Panc1 (cell line): ENCODE measurements at regions not wholly inside any gene's neighbourhood (a gene's known extent, or its start where the extent isn't known, plus 50 kb on each side); places are given as distances from the start of the nearest gene placed in this dataset.

Source experiments
- POLR2AphosphoS5 ChIP-seq: IDR thresholded peaks from 2 replicates; pipeline ENCODE4 v1.6.1; 2012; ENCODE audit warnings: mild to moderate bottlenecking, low read depth, low read length, moderate library complexity
- SIN3A ChIP-seq: IDR thresholded peaks from 2 replicates; pipeline ENCODE4 v1.6.1; 2012; ENCODE audit warnings: low read depth, mild to moderate bottlenecking, low read length, moderate library complexity, borderline replicate concordance; ENCODE audit not compliant: insufficient read depth
- TCF7L2 ChIP-seq: IDR thresholded peaks from 2 replicates; pipeline ENCODE4 v1.6.1; 2011; ENCODE audit warnings: mild to moderate bottlenecking, low read depth, low read length, inconsistent platforms
- TF ChIP-seq, protein P1 (sequence below), 2 experiments: IDR thresholded peaks; 2 replicates each; pipeline ENCODE4 v1.6.1; 2011 to 2012; ENCODE audit warnings: low read depth in 2 of 2, control low read depth in 1 of 2, low read length in 1 of 2, mild to moderate bottlenecking in 1 of 2, moderate library complexity in 1 of 2; ENCODE audit not compliant: insufficient read depth in 1 of 2
- TF ChIP-seq, protein P2 (sequence below): fragments of 450-650 bp; IDR thresholded peaks from 2 replicates; pipeline ENCODE4 v1.5.1; 2017; ENCODE audit warnings: mild to moderate bottlenecking

DNA sequence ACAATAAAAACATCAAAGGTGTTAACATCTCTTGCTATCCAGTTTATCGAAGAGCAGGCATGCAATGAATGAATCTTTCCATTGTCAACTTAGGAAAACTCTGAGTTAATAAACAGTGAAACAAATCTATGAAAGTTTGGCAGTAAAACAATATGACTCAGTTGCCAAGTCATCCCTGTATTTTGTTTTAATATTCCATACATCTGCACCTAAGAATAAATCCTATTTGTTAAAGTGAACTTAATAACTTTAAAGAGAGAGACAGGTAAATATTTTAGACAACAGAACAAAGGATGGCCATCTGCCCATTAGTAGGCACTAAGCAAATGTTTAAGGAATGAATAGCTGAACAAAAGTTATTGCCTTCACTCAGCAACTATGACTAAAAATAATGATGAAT, 700.5 kb upstream of the CELF2 start:
- TF ChIP-seq, protein P1, sequence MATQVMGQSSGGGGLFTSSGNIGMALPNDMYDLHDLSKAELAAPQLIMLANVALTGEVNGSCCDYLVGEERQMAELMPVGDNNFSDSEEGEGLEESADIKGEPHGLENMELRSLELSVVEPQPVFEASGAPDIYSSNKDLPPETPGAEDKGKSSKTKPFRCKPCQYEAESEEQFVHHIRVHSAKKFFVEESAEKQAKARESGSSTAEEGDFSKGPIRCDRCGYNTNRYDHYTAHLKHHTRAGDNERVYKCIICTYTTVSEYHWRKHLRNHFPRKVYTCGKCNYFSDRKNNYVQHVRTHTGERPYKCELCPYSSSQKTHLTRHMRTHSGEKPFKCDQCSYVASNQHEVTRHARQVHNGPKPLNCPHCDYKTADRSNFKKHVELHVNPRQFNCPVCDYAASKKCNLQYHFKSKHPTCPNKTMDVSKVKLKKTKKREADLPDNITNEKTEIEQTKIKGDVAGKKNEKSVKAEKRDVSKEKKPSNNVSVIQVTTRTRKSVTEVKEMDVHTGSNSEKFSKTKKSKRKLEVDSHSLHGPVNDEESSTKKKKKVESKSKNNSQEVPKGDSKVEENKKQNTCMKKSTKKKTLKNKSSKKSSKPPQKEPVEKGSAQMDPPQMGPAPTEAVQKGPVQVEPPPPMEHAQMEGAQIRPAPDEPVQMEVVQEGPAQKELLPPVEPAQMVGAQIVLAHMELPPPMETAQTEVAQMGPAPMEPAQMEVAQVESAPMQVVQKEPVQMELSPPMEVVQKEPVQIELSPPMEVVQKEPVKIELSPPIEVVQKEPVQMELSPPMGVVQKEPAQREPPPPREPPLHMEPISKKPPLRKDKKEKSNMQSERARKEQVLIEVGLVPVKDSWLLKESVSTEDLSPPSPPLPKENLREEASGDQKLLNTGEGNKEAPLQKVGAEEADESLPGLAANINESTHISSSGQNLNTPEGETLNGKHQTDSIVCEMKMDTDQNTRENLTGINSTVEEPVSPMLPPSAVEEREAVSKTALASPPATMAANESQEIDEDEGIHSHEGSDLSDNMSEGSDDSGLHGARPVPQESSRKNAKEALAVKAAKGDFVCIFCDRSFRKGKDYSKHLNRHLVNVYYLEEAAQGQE (IDR thresholded peaks at IDR 0.05; ENCODE audit: insufficient read depth in 1 of 2, low read depth in 2 of 2, low read length in 1 of 2), result no peak
- TF ChIP-seq SIN3A (no peak), POLR2AphosphoS5 (no peak), TCF7L2 (no peak)
- TF ChIP-seq, protein P2, sequence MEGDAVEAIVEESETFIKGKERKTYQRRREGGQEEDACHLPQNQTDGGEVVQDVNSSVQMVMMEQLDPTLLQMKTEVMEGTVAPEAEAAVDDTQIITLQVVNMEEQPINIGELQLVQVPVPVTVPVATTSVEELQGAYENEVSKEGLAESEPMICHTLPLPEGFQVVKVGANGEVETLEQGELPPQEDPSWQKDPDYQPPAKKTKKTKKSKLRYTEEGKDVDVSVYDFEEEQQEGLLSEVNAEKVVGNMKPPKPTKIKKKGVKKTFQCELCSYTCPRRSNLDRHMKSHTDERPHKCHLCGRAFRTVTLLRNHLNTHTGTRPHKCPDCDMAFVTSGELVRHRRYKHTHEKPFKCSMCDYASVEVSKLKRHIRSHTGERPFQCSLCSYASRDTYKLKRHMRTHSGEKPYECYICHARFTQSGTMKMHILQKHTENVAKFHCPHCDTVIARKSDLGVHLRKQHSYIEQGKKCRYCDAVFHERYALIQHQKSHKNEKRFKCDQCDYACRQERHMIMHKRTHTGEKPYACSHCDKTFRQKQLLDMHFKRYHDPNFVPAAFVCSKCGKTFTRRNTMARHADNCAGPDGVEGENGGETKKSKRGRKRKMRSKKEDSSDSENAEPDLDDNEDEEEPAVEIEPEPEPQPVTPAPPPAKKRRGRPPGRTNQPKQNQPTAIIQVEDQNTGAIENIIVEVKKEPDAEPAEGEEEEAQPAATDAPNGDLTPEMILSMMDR, result no peak
